Liver (tissue), 8 donors: ENCODE measurements at regions not wholly inside any gene's neighbourhood (a gene's known extent, or its start where the extent isn't known, plus 50 kb on each side); places are given as distances from the start of the nearest gene placed in this dataset.

Experiments used
- DNase-seq: peaks from one replicate; pipeline ENCODE4 v3.0.0-alpha.2; 2017; ENCODE audit warnings: low spot score
- H3K27ac ChIP-seq, 2 donors: one replicate each; pipeline ENCODE4 v1.7.0; 2013; ENCODE audit warnings: inconsistent platforms in 2 of 2, low read length in 2 of 2, control low read depth in 1 of 2, low read depth in 1 of 2, mild to moderate bottlenecking in 1 of 2
- H3K27me3 ChIP-seq, 4 donors: one replicate each; pipeline versions ENCODE4 v1.6.1 to v1.7.0; 2013; ENCODE audit warnings: low read length in 3 of 4, inconsistent platforms in 1 of 4, mild to moderate bottlenecking in 1 of 4, moderate library complexity in 1 of 4; ENCODE audit not compliant: control insufficient read depth in 4 of 4, insufficient read depth in 4 of 4
- H3K36me3 ChIP-seq, 4 donors: one replicate each; pipeline versions ENCODE4 v1.6.1 to v1.7.0; 2013; ENCODE audit warnings: low read length in 3 of 4, mild to moderate bottlenecking in 3 of 4, low read depth in 1 of 4, moderate library complexity in 1 of 4; ENCODE audit not compliant: control insufficient read depth in 4 of 4, insufficient read depth in 3 of 4
- H3K4me1 ChIP-seq, 4 donors: one replicate each; pipeline versions ENCODE4 v1.6.1 to v1.7.0; 2013; ENCODE audit warnings: low read length in 3 of 4, mild to moderate bottlenecking in 3 of 4, moderate library complexity in 1 of 4; ENCODE audit not compliant: control insufficient read depth in 4 of 4, insufficient read depth in 4 of 4
- H3K4me3 ChIP-seq, 3 donors: one replicate each; pipeline versions ENCODE4 v1.6.1 to v1.7.0; 2013; ENCODE audit warnings: low read length in 3 of 3, control low read depth in 1 of 3, low read depth in 1 of 3, mild to moderate bottlenecking in 1 of 3
- H3K9ac ChIP-seq, 2 donors: one replicate each; pipeline ENCODE4 v1.7.0; 2013; ENCODE audit warnings: low read length in 2 of 2, mild to moderate bottlenecking in 2 of 2, moderate library complexity in 2 of 2, control low read depth in 1 of 2, low read depth in 1 of 2
- H3K9me3 ChIP-seq, 4 donors: one replicate each; pipeline versions ENCODE4 v1.6.1 to v1.7.0; 2013; ENCODE audit warnings: low read length in 3 of 4; ENCODE audit not compliant: control insufficient read depth in 4 of 4
- EGR1 ChIP-seq, 2 donors: IDR thresholded peaks; 2 replicates each; pipeline ENCODE4 v1.6.1; 2016 to 2018; ENCODE audit warnings: antibody characterized with exemption in 2 of 2, low read depth in 2 of 2
- FOXA1 ChIP-seq: IDR thresholded peaks from 2 replicates; pipeline ENCODE4 v1.6.1; 2016; ENCODE audit warnings: antibody characterized with exemption
- FOXA2 ChIP-seq: IDR thresholded peaks from 2 replicates; pipeline ENCODE4 v1.6.1; 2016; ENCODE audit warnings: antibody characterized with exemption
- GABPA ChIP-seq, 2 donors: IDR thresholded peaks in 1 of 2; conservative IDR thresholded peaks in 1 of 2; 2 replicates each; pipeline ENCODE4 v1.6.1; 2016; ENCODE audit warnings: antibody characterized with exemption in 2 of 2, mild to moderate bottlenecking in 1 of 2, moderate library complexity in 1 of 2
- HNF4A ChIP-seq, 2 donors: conservative IDR thresholded peaks; 2 replicates each; pipeline ENCODE4 v1.6.1; 2016; ENCODE audit warnings: antibody characterized with exemption in 2 of 2, mild to moderate bottlenecking in 2 of 2
- HNF4G ChIP-seq: IDR thresholded peaks from 2 replicates; pipeline ENCODE4 v1.6.1; 2016; ENCODE audit warnings: antibody characterized with exemption
- JUND ChIP-seq, 2 donors: IDR thresholded peaks; 2 replicates each; pipeline ENCODE4 v1.6.1; 2016; ENCODE audit warnings: antibody characterized with exemption in 2 of 2
- NR2F2 ChIP-seq: IDR thresholded peaks from 2 replicates; pipeline ENCODE4 v1.6.1; 2016; ENCODE audit warnings: antibody characterized with exemption
- RAD21 ChIP-seq, 2 donors: IDR thresholded peaks; 2 replicates each; pipeline ENCODE4 v1.6.1; 2016; ENCODE audit warnings: antibody characterized with exemption in 2 of 2, mild to moderate bottlenecking in 2 of 2
- SP1 ChIP-seq: IDR thresholded peaks from 2 replicates; pipeline ENCODE4 v1.6.1; 2018; ENCODE audit warnings: antibody characterized with exemption, mild to moderate bottlenecking
- TAF1 ChIP-seq: conservative IDR thresholded peaks from 2 replicates; pipeline ENCODE4 v1.6.1; 2016; ENCODE audit warnings: antibody characterized with exemption, mild to moderate bottlenecking
- YY1 ChIP-seq: IDR thresholded peaks from 2 replicates; pipeline ENCODE4 v1.6.1; 2016; ENCODE audit warnings: antibody characterized with exemption, mild to moderate bottlenecking
- ZBTB33 ChIP-seq: IDR thresholded peaks from 2 replicates; pipeline ENCODE4 v1.6.1; 2016; ENCODE audit warnings: antibody characterized with exemption
- WGBS: extraction: QIAGEN DNeasy Blood & Tissue Kit; methylation state at CpG from one replicate; pipeline ENCODE4 v1.1.7; 2013; 5-methylcytosine and 5-hydroxymethylcytosine counted together
- TF ChIP-seq, protein P1 (sequence below): fragments of 150-350 bp; IDR thresholded peaks from 2 replicates; pipeline ENCODE4 v1.5.1; 2017; ENCODE audit warnings: improper control_type of control experiment, low read depth, low read length; ENCODE audit not compliant: missing input control
- TF ChIP-seq, protein P2 (sequence below): IDR thresholded peaks from 2 replicates; pipeline ENCODE4 v1.6.1; 2016; ENCODE audit warnings: antibody characterized with exemption, mild to moderate bottlenecking
- TF ChIP-seq, protein P3 (sequence below): IDR thresholded peaks from 2 replicates; pipeline ENCODE4 v1.6.1; 2016; ENCODE audit warnings: antibody characterized with exemption
- TF ChIP-seq, protein P4 (sequence below): IDR thresholded peaks from 2 replicates; pipeline ENCODE4 v1.6.1; 2016; ENCODE audit warnings: antibody characterized with exemption
- donor health status: healthy.
- donor health status: healthy.
- donor health status: healthy.
- donor health status: healthy.
- donor health status: healthy.

- WGBS: 76% methylated on average over 2 of the region's 2 CpGs
- Histone ChIP-seq H3K4me1 (no peaks in the 10 kb centered on the region), H3K27ac (no peak overlapping the region), H3K4me3 (no peak overlapping the region), H3K36me3 (no peaks in the 10 kb centered on the region), H3K27me3 (no peaks in the 10 kb centered on the region), H3K9me3 (peaks cover 0 to 2% (median 0%) of the 10 kb centered on the region in 4 donors), H3K9ac (no peak overlapping the region)
- TF ChIP-seq EGR1 (IDR thresholded peaks at IDR 0.05; ENCODE audit: low read depth in 2 of 2) (no peak), FOXA1 (no peak)
- DNase-seq: no peak
Observed at GRCh38 chr14:28220391-28220790, 546.2 kb upstream of the FOXG1 start.

- Histone ChIP-seq H3K27ac (no peak overlapping the region), H3K27me3 (no peaks in the 10 kb centered on the region), H3K4me3 (no peak overlapping the region), H3K36me3 (no peaks in the 10 kb centered on the region), H3K4me1 (peaks cover 1 to 25% (median 8%) of the 10 kb centered on the region in 4 donors), H3K9ac (no peak overlapping the region), H3K9me3 (no peaks in the 10 kb centered on the region)
- DNase-seq: no peak
- TF ChIP-seq FOXA2 (no peak), GABPA (IDR thresholded peaks at IDR 0.05 in 1 of 2, conservative IDR thresholded peaks at IDR 0.05 in 1 of 2) (no peak), HNF4A (conservative IDR thresholded peaks at IDR 0.05) (no peak), HNF4G (no peak), YY1 (no peak), TAF1 (no peak), ZBTB33 (no peak), SP1 (no peak), FOXA1 (no peak), JUND (IDR thresholded peaks at IDR 0.05) (no peak), RAD21 (IDR thresholded peaks at IDR 0.05) (no peak), NR2F2 (no peak)
- TF ChIP-seq, protein P1, sequence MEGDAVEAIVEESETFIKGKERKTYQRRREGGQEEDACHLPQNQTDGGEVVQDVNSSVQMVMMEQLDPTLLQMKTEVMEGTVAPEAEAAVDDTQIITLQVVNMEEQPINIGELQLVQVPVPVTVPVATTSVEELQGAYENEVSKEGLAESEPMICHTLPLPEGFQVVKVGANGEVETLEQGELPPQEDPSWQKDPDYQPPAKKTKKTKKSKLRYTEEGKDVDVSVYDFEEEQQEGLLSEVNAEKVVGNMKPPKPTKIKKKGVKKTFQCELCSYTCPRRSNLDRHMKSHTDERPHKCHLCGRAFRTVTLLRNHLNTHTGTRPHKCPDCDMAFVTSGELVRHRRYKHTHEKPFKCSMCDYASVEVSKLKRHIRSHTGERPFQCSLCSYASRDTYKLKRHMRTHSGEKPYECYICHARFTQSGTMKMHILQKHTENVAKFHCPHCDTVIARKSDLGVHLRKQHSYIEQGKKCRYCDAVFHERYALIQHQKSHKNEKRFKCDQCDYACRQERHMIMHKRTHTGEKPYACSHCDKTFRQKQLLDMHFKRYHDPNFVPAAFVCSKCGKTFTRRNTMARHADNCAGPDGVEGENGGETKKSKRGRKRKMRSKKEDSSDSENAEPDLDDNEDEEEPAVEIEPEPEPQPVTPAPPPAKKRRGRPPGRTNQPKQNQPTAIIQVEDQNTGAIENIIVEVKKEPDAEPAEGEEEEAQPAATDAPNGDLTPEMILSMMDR: no peak
- TF ChIP-seq, protein P2, sequence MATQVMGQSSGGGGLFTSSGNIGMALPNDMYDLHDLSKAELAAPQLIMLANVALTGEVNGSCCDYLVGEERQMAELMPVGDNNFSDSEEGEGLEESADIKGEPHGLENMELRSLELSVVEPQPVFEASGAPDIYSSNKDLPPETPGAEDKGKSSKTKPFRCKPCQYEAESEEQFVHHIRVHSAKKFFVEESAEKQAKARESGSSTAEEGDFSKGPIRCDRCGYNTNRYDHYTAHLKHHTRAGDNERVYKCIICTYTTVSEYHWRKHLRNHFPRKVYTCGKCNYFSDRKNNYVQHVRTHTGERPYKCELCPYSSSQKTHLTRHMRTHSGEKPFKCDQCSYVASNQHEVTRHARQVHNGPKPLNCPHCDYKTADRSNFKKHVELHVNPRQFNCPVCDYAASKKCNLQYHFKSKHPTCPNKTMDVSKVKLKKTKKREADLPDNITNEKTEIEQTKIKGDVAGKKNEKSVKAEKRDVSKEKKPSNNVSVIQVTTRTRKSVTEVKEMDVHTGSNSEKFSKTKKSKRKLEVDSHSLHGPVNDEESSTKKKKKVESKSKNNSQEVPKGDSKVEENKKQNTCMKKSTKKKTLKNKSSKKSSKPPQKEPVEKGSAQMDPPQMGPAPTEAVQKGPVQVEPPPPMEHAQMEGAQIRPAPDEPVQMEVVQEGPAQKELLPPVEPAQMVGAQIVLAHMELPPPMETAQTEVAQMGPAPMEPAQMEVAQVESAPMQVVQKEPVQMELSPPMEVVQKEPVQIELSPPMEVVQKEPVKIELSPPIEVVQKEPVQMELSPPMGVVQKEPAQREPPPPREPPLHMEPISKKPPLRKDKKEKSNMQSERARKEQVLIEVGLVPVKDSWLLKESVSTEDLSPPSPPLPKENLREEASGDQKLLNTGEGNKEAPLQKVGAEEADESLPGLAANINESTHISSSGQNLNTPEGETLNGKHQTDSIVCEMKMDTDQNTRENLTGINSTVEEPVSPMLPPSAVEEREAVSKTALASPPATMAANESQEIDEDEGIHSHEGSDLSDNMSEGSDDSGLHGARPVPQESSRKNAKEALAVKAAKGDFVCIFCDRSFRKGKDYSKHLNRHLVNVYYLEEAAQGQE: no peak
- TF ChIP-seq, protein P3, sequence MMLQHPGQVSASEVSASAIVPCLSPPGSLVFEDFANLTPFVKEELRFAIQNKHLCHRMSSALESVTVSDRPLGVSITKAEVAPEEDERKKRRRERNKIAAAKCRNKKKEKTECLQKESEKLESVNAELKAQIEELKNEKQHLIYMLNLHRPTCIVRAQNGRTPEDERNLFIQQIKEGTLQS: no peak
- TF ChIP-seq, protein P4, sequence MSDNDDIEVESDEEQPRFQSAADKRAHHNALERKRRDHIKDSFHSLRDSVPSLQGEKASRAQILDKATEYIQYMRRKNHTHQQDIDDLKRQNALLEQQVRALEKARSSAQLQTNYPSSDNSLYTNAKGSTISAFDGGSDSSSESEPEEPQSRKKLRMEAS: no peak
- WGBS: 91% methylated on average over 2 of the region's 2 CpGs
Observed at GRCh38 chr14:28240909-28241308, 525.7 kb upstream of the FOXG1 start.
